ENCODE measurements at regions not wholly inside any gene's neighbourhood (a gene's known extent, or its start where the extent isn't known, plus 50 kb on each side); places are given as distances from the start of the nearest gene placed in this dataset.

DNA sequence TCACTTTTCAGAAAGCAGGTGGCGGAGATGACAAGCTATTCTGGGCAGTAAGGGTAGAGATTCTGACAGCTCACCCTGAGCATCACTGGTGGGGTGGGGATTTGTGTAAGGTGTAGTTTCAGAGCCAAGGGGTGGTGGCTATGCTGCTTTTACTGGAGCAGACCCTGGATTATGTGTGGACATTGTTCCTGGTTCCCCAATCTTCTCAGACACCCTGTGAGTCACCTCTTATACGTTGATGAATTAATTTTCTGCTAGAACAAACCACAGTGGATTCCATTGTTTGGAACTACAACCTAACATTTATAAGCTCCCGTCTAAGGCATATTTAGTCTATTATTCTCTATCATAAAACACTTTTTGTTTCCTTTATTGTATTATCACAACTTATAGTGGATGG, 169.5 kb upstream of the COL8A1 start:
- Mint-ChIP-seq H3K9me3 (peaks cover 7 to 11% of the 10 kb centered on the region in 2 donors), H3K4me1 (no peaks in the 10 kb centered on the region), H3K27ac (no peak overlapping the region), H3K4me3 (no peak overlapping the region), H3K36me3 (no peaks in the 10 kb centered on the region), H3K27me3 (ENCODE audit: low read depth in 2 of 2) (no peaks in the 10 kb centered on the region)
- no peaks in the 10 kb centered on the region for H3K36me3 ChIP-seq (ENCODE audit: control insufficient read depth, insufficient read depth, low read length)
- DNase-seq: no peak
- intact Hi-C loops (cut with micrococcal nuclease): no loop called here
- no peaks in the 10 kb centered on the region for H3K9me3 ChIP-seq (ENCODE audit: control insufficient read depth, insufficient read depth, low read length)
- no peak for ATAC-seq
- TF ChIP-seq, protein P1, sequence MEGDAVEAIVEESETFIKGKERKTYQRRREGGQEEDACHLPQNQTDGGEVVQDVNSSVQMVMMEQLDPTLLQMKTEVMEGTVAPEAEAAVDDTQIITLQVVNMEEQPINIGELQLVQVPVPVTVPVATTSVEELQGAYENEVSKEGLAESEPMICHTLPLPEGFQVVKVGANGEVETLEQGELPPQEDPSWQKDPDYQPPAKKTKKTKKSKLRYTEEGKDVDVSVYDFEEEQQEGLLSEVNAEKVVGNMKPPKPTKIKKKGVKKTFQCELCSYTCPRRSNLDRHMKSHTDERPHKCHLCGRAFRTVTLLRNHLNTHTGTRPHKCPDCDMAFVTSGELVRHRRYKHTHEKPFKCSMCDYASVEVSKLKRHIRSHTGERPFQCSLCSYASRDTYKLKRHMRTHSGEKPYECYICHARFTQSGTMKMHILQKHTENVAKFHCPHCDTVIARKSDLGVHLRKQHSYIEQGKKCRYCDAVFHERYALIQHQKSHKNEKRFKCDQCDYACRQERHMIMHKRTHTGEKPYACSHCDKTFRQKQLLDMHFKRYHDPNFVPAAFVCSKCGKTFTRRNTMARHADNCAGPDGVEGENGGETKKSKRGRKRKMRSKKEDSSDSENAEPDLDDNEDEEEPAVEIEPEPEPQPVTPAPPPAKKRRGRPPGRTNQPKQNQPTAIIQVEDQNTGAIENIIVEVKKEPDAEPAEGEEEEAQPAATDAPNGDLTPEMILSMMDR (IDR thresholded peaks at IDR 0.05): no peak
- H3K27ac ChIP-seq (ENCODE audit: low read length): no peak overlapping the region
- no peaks in the 10 kb centered on the region for H3K4me1 ChIP-seq (ENCODE audit: control insufficient read depth, insufficient read depth, low read length)
- WGBS (ENCODE audit: insufficient coverage): 80% methylated on average over 2 of the region's 3 CpGs
- H3K4me3 ChIP-seq (ENCODE audit: low read length): no peak overlapping the region
- H3K27me3 ChIP-seq (ENCODE audit: control insufficient read depth, insufficient read depth, low read length): no peaks in the 10 kb centered on the region

- intact Hi-C loops (cut with micrococcal nuclease): no loop called here
- Histone ChIP-seq H3K4me3 (ENCODE audit: low read length) (no peak overlapping the region), H3K36me3 (ENCODE audit: control insufficient read depth, insufficient read depth, low read length) (no peaks in the 10 kb centered on the region), H3K9me3 (ENCODE audit: control insufficient read depth, insufficient read depth, low read length) (no peaks in the 10 kb centered on the region), H3K27ac (ENCODE audit: low read length) (no peak overlapping the region), H3K27me3 (ENCODE audit: control insufficient read depth, insufficient read depth, low read length) (no peaks in the 10 kb centered on the region), H3K4me1 (ENCODE audit: control insufficient read depth, insufficient read depth, low read length) (no peaks in the 10 kb centered on the region)
- DNase-seq: no peak
- ATAC-seq: no peak
- no peaks in the 10 kb centered on the region for H3K27me3 Mint-ChIP-seq (ENCODE audit: low read depth in 2 of 2)
- no peak overlapping the region for H3K4me3 Mint-ChIP-seq
- H3K4me1 Mint-ChIP-seq: no peaks in the 10 kb centered on the region
- TF ChIP-seq, protein P1 (IDR thresholded peaks at IDR 0.05): no peak
- H3K27ac Mint-ChIP-seq: no peak overlapping the region
- peaks cover 7 to 11% of the 10 kb centered on the region in 2 donors for H3K9me3 Mint-ChIP-seq
- H3K36me3 Mint-ChIP-seq: no peaks in the 10 kb centered on the region
- WGBS (ENCODE audit: insufficient coverage): 87% methylated on average over 3 of the region's 3 CpGs
Observed at GRCh38 chr3:99467420-99467819, 171.0 kb upstream of the COL8A1 start.

- Histone ChIP-seq H3K27me3 (ENCODE audit: control insufficient read depth, insufficient read depth, low read length) (no peaks in the 10 kb centered on the region), H3K4me1 (ENCODE audit: control insufficient read depth, insufficient read depth, low read length) (no peaks in the 10 kb centered on the region), H3K36me3 (ENCODE audit: control insufficient read depth, insufficient read depth, low read length) (no peaks in the 10 kb centered on the region), H3K27ac (ENCODE audit: low read length) (no peak overlapping the region), H3K4me3 (ENCODE audit: low read length) (no peak overlapping the region), H3K9me3 (ENCODE audit: control insufficient read depth, insufficient read depth, low read length) (no peaks in the 10 kb centered on the region)
- Mint-ChIP-seq H3K9me3 (peaks cover 7 to 11% of the 10 kb centered on the region in 2 donors), H3K27me3 (ENCODE audit: low read depth in 2 of 2) (no peaks in the 10 kb centered on the region), H3K4me3 (no peak overlapping the region), H3K36me3 (no peaks in the 10 kb centered on the region), H3K4me1 (no peaks in the 10 kb centered on the region), H3K27ac (no peak overlapping the region)
- TF ChIP-seq, protein P1 (IDR thresholded peaks at IDR 0.05): no peak
- intact Hi-C loops (cut with micrococcal nuclease): no loop called here
- DNase-seq (no peak), ATAC-seq (no peak)
- no CpG with 5 or more reads among the region's 2 CpGs for WGBS (ENCODE audit: insufficient coverage)
Observed at GRCh38 chr3:99466331-99466730, 172.1 kb upstream of the COL8A1 start.

- Histone ChIP-seq H3K4me3 (ENCODE audit: low read length) (no peak overlapping the region), H3K27ac (ENCODE audit: low read length) (no peak overlapping the region), H3K27me3 (ENCODE audit: control insufficient read depth, insufficient read depth, low read length) (no peaks in the 10 kb centered on the region), H3K4me1 (ENCODE audit: control insufficient read depth, insufficient read depth, low read length) (no peaks in the 10 kb centered on the region), H3K36me3 (ENCODE audit: control insufficient read depth, insufficient read depth, low read length) (no peaks in the 10 kb centered on the region), H3K9me3 (ENCODE audit: control insufficient read depth, insufficient read depth, low read length) (no peaks in the 10 kb centered on the region)
- 71% methylated on average over 3 of the region's 3 CpGs for WGBS (ENCODE audit: insufficient coverage)
- ATAC-seq (no peak), DNase-seq (no peak)
- intact Hi-C loops (cut with micrococcal nuclease): no loop called here
- Mint-ChIP-seq H3K4me1 (no peaks in the 10 kb centered on the region), H3K27ac (no peak overlapping the region), H3K9me3 (peaks cover 10 to 12% of the 10 kb centered on the region in 2 donors), H3K4me3 (no peak overlapping the region), H3K27me3 (ENCODE audit: low read depth in 2 of 2) (no peaks in the 10 kb centered on the region), H3K36me3 (no peaks in the 10 kb centered on the region)
- TF ChIP-seq, protein P1 (IDR thresholded peaks at IDR 0.05): no peak
Observed at GRCh38 chr3:99458013-99458412, 180.4 kb upstream of the COL8A1 start.

Data from natural killer cell (primary cell).